COLO668 (cell line): ENCODE measurements at regions not wholly inside any gene's neighbourhood (a gene's known extent, or its start where the extent isn't known, plus 50 kb on each side); places are given as distances from the start of the nearest gene placed in this dataset.

Experiments
- DNase-seq: peaks from one replicate; lab custom pipeline; 2025; ENCODE audit not compliant: unreplicated experiment; lab: John Stamatoyannopoulos, UW

DNA sequence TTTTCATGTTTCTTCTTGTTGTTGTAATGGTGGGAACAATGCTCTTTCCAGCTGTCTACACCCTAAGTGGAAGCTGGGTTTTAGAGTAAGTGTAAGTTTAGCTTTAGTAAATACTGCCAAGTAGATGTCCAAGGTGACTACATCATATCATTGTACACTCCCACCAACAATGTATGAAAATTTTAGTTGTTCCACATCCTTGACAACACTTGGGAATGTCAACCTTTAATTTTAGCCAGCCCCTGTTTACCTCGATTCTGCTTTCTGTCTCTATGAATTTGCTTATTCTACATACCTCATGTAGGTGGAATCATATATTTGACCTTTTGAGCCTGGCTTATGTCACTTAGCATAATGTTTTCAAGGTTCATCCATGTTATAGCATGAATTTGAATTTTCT lies 93.0 kb downstream of the MTPAP start:
- DNase-seq: no peak

GRCh38 chr10:30254926-30255325 lies 94.2 kb downstream of the MTPAP start:
- DNase-seq: no peak

DNA sequence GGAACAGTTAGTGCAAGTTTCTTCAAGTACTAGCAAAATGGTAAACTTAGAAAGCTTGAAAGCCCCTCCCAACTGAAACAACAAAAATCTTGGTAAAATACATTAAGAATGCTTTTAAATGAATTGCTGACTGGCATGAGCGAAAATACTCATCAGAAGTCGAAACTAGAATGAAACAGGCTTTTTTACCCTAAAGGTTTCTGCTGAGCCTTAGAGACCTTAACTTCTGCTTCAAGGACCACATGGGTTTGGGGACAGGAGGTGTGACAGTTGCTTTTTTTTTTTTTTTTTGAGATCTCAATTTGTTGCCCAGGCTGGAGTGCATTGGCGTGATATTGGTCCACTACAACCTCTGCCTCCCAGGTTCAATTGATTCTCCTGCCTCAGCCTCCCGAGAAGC lies 100.3 kb downstream of the MTPAP start:
- no peak for DNase-seq

DNA sequence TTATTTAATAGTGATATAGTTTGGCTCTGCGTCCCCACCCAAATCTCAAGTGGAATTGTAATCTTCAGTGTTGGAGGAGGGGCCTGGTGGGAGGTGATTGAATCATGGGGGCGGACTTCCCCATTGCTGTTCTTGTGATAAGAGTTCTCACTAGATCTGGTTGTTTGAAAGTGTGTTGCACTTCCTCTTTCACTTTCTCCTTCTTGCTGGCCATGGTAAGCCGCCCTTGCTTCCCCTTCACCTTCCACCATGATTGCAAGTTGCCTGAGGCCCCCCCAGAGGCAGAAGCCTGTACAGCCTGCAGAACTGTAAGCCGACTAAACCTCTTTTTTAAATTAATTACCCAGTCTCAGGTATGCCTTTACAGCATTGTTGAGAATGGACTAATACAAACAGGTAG lies 101.4 kb downstream of the MTPAP start:
- DNase-seq: no peak

- no peak for DNase-seq
Observed at GRCh38 chr10:30241422-30242110, 107.5 kb downstream of the MTPAP start.

DNA sequence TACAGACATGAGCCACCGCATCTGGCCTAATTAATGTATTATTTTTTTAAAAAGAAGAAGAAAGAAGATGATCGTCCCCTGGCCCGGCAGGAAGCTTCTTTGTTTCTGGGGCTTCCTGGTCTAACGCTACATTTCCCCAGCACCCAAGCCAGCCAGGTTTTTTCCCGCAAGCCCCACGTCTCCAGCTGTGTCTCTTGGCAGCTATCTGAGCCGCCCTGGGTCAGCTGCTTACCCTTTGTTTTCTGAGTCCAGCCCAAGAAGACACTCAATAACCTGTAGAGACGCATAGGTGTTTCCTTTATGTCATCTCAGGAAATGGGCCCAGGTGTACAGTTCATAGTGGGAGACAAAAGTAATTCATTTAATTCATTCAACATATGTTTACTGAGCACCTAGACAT lies 110.2 kb downstream of the MTPAP start:
- DNase-seq: no peak

GRCh38 chr10:30233186-30233959 lies 115.7 kb downstream of the MTPAP start:
- DNase-seq: no peak

GRCh38 chr10:30231709-30232108 lies 117.4 kb downstream of the MTPAP start:
- DNase-seq: no peak

- no peak for DNase-seq
Observed at GRCh38 chr10:30231071-30231652, 117.9 kb downstream of the MTPAP start.

- DNase-seq: no peak
Observed at GRCh38 chr10:30229536-30229935, 119.5 kb downstream of the MTPAP start.

DNA sequence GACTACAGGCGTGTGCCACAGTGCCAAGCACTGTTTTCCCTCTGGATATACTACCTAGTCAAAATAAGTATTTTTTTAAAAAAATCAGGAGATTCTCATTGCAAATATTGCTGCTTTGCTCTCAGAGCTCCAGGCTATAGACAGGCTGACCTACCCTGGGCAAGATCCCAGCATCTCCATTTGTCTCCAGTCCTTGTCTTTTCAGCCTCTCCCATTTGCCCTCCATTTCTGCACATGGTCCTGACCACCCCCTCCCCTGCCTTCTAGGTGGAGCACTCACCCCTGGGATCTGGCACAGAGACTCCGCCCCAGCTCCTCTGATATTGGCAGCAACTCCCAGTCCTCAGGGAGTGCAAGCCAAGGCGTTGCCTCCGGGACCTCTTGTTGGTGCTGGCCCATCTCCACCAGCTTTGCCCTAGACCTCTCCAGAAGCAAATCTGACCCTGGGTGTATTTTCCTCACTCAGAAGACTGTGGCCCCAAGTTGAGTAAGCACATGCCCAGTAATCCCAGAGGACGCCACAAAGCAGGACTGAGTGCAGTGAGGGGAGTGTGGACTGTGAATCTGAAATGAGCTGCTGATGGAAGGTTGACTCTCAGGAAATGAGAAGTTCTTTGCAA lies 120.6 kb downstream of the MTPAP start:
- no peak for DNase-seq

GRCh38 chr10:30227481-30227880 lies 121.6 kb downstream of the MTPAP start:
- no peak for DNase-seq

GRCh38 chr10:30219971-30220751 lies 128.9 kb downstream of the MTPAP start:
- no peak for DNase-seq

DNA sequence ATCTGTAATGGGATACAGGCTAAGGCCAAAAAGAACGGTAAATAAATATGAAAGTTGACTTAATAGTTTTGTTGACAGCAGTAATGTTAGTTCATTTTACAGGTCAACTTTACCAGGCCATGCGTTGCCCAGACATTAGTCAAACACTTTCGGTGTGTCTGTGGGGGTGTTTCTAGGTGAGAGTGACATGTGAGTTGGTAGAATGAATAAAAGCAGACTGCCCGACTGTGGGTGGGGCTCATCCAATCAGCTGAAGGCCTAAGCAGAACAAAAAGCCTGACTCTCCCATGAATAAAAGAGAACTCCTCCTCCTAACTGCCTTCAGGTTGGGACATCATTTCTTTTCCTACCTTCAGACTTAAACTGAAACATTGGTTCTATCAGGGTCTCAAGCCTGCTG lies 132.3 kb downstream of the MTPAP start:
- no peak for DNase-seq

- no peak for DNase-seq
Observed at GRCh38 chr10:30215623-30216022, 133.5 kb downstream of the MTPAP start.

GRCh38 chr10:30215141-30215540 lies 133.9 kb downstream of the MTPAP start:
- no peak for DNase-seq

- DNase-seq: no peak
Observed at GRCh38 chr10:30210296-30210695, 138.8 kb downstream of the MTPAP start.

DNA sequence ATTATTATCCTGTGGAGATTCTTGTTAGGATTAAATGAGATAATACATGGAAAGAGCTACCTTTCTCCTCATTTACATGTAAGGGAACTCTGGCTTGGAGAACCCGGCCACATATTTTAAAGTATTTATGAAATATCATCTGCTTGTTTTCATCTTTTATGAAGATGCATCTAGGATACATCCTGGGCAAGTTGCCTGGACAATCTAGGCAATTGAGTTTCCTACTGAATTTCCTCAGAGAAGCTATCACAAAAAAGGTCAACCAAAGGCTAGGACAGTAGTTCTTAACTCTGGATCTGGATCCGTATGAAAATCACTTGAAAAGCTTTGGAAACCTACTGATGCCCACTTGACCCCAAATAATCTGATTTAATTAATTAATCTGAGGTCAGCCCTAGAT lies 140.7 kb downstream of the MTPAP start:
- DNase-seq: no peak

DNA sequence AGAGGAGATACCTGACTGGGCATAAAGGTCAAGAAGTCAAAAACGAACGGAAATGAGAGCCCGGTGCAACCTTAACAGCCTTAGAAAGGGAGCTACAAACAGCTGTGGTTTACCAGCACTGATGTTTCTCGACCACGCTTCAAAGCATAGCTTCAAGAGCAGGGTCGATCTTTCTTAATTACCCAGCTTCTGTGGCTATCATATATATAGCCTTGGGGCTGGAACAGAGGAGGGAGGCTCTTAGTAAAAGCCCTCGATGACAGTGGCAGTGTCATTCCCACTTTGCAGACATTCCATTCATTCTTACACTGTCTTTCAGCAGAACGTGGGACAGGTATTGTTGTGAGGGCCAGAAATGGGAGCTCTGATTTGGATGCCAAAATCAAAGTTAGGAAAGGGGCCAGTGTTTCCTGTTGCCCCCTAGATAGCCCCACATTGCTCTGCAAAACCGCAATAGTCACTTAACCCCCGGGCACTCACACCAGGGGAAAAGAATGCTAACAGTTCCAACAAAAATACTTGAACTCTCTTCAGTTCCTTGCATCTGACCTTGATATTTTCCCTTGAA lies 141.5 kb downstream of the MTPAP start:
- no peak for DNase-seq

DNA sequence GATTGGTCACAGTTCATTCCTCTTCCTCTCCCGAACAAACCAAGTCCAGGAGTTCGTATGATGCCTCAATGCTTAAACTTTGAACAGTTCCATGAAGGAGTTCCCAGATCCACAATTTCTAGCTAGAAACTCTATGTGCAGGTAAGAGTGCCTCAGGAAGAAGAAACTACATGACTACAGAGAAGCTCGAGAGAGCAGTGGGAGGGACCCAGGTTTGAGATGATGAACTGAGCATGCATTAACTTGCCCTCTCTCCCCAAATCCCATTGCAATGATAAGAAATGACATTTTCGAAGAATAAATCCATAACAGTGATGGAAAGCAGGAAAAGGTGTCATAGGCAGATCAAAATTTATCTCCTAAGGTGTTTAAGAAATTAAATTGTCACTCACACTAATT lies 140.6 kb upstream of the JCAD start:
- no peak for DNase-seq
